GM12874 (cell line): ENCODE measurements at regions not wholly inside any gene's neighbourhood (a gene's known extent, or its start where the extent isn't known, plus 50 kb on each side); places are given as distances from the start of the nearest gene placed in this dataset.
A peak's percentile ranks its signal among the peaks of the same experiment; 100 is the strongest.

Source experiments
- CTCF ChIP-seq: IDR thresholded peaks from 2 replicates; pipeline ENCODE4 v1.5.1; 2011; ENCODE audit warnings: low read depth, mild to moderate bottlenecking, control low read depth, low read length, moderate library complexity; ENCODE audit not compliant: insufficient read depth

DNA sequence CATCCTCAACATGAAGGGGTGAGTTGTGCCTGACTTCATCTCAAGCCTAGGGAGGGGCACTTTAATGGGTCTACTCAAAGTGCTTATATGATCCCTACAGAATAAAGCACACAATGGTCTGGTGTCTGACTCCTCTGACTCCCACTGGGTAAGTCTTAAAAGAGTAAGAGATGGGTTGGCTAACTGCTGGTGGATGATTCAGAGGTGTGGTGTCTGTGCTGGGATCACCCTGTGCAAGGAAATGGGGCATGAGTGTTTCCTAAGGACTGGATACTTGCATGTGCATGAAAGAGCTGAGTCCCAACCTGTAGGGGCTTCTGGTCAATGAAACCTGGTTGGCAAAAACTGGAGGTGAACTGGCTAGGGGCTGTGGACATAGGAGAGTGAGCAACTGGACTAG is 158.8 kb downstream of the IL20RB start:
- no peak for TF ChIP-seq CTCF

- peak; percentile 75 for TF ChIP-seq CTCF
Measured at GRCh38 chr3:137121704-137122314, 164.0 kb downstream of the IL20RB start.

DNA sequence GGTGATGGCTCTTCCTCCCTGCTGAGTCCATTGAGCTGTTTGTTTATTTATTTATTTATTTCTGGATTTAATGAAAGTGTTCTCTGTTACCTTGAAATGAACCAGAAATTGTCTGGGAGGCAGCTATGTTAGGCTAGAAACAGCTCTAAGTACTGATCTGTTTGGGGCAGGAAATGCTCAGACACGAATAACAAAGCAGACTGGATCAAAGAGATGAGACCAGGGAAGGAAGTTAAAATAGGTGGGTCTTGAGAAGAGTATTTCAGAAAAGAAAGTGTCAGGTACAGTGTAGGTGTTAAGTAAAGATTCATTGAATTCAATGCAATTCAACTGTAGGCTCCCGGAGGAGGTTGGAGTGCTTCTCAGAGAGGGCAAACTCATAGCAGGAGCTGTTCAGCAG is 173.3 kb downstream of the IL20RB start:
- no peak for TF ChIP-seq CTCF

GRCh38 chr3:137134431-137134830 is 176.6 kb downstream of the IL20RB start:
- no peak for TF ChIP-seq CTCF

- no peak for TF ChIP-seq CTCF
Measured at GRCh38 chr3:137148406-137148805, 190.6 kb downstream of the IL20RB start.

GRCh38 chr3:137148917-137149316 is 191.1 kb downstream of the IL20RB start:
- no peak for TF ChIP-seq CTCF

- no peak for TF ChIP-seq CTCF
Measured at GRCh38 chr3:137150825-137151224, 193.0 kb downstream of the IL20RB start.
